NCI-H2196 (cell line): ENCODE measurements at regions not wholly inside any gene's neighbourhood (a gene's known extent, or its start where the extent isn't known, plus 50 kb on each side); places are given as distances from the start of the nearest gene placed in this dataset.

Experiments
- DNase-seq: peaks from one replicate; lab custom pipeline; 2025; ENCODE audit not compliant: unreplicated experiment; lab: John Stamatoyannopoulos, UW

- DNase-seq = no peak
Observed at GRCh38 chr10:24008164-24009091, 200.5 kb upstream of the KIAA1217 start.

- no peak for DNase-seq
Observed at GRCh38 chr10:24009115-24009514, 199.8 kb upstream of the KIAA1217 start.

DNA sequence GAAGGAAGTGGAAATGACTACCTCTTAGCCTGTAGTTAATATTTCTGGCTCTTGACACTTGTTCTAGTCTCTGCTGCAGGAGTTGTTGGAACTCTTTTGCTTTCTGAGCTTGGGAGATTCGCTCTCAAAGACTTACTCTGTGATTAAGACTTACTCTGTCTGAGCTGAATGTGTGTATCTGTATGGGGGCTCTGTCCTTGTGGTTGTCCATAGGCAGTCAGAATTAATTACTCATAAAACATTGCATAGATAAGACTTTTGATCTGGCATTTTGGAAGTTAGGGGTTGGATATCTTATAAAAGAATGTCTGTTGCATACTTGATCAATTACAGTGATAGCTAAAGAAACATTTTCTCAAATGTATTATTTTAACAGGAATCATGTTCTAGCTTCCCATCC, 199.2 kb upstream of the KIAA1217 start:
- no peak for DNase-seq

GRCh38 chr10:24010436-24010970, 198.4 kb upstream of the KIAA1217 start:
- DNase-seq = no peak

GRCh38 chr10:24012249-24012803, 196.6 kb upstream of the KIAA1217 start:
- DNase-seq = no peak

- no peak for DNase-seq
Observed at GRCh38 chr10:24027107-24027506, 181.8 kb upstream of the KIAA1217 start.

DNA sequence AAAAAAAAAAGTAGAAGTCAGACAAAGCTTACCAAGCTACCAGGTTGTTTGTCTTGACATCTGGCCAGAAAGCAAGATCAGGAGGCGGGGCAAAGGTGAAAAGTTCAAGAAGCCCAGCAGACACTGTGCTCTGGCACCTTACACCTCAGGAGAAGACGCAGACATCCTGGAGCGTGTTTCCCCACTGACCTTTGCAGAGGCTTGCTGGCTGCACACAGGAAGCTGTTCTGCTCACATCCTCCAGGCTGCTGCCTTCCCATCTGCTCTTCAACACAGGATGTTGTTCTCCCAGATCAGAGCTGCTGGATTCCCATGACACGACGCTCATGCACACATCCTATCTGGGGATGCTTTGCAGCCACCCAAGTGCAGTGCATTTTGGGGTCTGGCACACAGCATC, 174.4 kb upstream of the KIAA1217 start:
- no peak for DNase-seq

GRCh38 chr10:24035761-24036160, 173.2 kb upstream of the KIAA1217 start:
- no peak for DNase-seq

- no peak for DNase-seq
Observed at GRCh38 chr10:24039315-24039714, 169.6 kb upstream of the KIAA1217 start.

DNA sequence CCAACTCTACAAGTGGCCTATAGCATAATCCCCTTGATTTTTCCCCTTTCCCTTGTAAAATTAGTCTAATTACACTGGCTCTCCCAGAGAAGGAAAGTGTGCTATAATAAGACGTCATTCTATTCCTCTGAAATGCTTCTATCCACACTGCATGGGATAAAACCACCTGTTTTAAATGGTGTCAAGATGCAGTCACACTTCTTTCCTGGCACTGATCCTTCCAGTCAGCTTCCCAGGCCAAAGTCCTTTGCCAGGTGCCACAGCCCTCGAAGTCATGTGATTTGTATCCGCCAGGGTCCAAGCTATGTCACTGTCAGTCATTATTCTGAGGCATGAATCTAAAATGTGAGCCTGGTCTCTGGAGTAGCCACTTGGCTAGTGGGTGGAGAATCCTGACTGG, 169.0 kb upstream of the KIAA1217 start:
- no peak for DNase-seq

GRCh38 chr10:24041034-24041433, 167.9 kb upstream of the KIAA1217 start:
- DNase-seq = no peak

DNA sequence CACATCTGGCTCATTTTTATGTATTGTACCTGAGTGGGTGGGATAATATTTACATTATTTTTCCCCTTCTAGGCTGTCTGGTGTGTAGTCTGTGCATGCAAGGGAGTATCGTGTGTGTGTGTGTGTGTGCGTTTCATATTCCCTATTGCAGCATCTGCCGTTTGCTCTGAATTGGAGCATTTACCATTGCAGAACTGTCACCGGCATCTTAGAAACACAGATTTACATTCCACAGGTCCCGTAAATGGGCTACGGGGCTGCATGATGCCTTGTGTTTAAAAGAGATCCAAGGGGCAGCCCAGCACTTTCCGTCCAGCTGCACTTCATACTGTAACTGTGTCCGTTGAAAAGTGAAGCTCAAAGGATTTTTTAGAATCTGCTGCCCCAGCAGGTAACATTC, 167.1 kb upstream of the KIAA1217 start:
- no peak for DNase-seq

- no peak for DNase-seq
Observed at GRCh38 chr10:24042884-24043283, 166.1 kb upstream of the KIAA1217 start.

DNA sequence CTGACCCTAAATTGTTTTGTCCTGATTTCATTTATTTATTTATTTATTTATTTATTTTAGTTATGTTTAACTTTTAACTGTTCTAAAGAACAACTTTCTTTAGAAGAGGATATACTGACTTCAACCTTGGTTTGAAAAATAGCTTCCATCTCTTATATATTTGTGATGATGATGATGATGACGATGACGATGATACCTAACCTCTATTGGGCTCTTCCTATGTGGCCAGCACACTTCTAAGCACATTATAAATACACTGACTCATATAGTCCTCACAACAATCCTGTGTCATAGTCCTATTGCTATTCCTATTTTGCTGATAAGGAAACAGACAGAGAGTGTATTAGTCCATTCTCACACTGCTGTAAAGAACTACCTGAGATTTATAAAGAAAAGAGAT, 162.9 kb upstream of the KIAA1217 start:
- no peak for DNase-seq

DNA sequence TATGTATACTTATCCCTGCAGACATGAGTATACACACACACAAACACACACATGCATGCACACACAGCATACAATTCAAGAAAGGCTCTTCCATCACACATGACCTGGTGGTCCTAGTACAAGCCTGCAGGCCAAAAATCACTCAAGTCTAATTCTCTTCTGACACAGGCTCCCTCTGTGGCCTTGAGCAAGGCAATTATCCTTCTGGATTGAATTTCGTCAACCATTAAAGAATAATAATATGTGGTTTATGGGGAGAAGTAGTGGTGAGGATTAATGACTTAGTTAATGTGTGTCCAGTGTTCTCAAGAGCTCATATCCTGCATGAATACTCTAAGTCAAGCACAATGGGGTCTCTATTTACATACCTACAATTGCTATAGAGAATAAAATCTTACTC, 161.8 kb upstream of the KIAA1217 start:
- no peak for DNase-seq

DNA sequence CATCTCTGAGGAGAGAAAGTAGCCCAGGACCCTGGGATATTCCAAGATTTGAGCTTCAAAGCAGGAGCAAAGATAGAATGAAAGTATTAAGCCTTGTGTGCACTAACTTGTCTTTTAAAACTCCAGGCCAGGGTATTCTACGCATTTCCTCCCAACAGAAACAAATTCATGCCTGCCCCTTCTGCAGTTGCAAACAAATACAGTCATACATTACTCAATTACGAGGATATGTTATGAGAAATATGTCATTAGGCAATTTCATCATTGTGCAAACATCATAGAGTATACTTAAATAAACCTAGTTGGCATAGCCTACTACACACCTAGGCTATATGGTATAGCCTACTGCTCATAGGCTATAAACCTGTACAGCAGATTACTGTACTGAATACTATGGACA, 154.5 kb upstream of the KIAA1217 start:
- DNase-seq = no peak

- DNase-seq = no peak
Observed at GRCh38 chr10:24080207-24080606, 128.7 kb upstream of the KIAA1217 start.

DNA sequence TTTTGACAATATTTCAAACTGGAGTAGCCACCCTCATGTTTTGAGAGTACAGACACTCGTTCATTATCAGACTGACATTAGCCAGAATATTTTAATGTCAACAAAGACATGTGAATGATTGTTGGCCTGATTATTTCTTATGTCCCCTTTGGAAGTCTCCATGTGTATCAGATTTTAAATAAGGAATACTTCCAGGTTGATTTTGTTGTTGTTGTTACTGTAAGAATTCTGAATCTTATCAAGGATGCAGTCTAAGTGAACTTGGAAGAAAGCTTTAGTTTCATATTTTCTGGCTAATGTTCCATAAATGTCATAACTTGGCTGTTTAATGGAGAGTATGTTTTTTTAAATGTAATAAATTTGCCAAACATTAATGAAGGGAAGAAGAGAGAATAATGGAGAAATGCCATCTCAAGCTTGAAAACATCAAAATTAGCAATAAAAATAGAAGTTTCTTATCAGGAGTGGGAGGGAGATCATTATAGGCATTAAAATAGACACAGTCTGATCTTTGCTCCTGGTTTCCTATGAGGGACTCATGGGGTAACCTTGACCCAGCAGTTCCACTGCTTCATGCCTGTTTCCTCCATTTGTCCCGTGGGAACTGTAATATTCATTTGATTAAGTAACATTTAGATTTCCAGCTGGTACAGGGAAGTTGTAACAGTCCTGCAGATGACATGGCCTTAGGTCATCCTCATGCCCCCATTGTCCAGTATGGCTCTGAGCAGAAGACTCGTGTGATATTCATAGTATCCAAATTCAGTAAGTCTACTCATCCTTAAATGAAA, 122.4 kb upstream of the KIAA1217 start:
- no peak for DNase-seq

DNA sequence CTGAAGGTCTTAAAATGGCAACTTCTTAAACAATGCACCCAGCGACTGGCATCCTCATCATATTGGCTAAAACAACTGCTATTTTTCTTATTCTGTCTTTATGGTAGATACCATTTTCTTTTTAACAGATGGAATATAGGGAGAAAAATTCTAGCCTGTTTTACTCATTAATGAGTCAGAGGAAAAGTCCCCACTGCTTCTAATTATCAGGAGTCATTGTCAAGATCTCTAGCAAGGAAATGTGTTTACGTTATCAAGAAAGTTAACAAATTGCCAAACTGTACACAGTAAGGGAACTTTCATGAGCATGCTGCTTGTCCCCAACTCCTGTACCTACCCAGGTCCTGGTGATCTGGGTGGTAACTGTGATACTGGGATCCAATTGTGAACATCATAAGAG, 117.7 kb upstream of the KIAA1217 start:
- no peak for DNase-seq

GRCh38 chr10:24096281-24096680, 112.7 kb upstream of the KIAA1217 start:
- DNase-seq = no peak

- DNase-seq = no peak
Observed at GRCh38 chr10:24097751-24098207, 111.2 kb upstream of the KIAA1217 start.
